ENCODE measurements at regions not wholly inside any gene's neighbourhood (a gene's known extent, or its start where the extent isn't known, plus 50 kb on each side); places are given as distances from the start of the nearest gene placed in this dataset.

GRCh38 chr20:57795342-57795697, 85.5 kb upstream of the PMEPA1 start:
- no peak for DNase-seq (ENCODE audit: low read depth in 1 of 2, low spot score in 1 of 2)
- no peak overlapping the region for H3K27ac ChIP-seq (replicated peaks)
- TF ChIP-seq REST (IDR thresholded peaks at IDR 0.05; ENCODE audit: insufficient replicate concordance, low read depth) = no peak
- TF ChIP-seq GABPA (IDR thresholded peaks at IDR 0.05; ENCODE audit: low read depth) = no peak
- TF ChIP-seq SPI1 (IDR thresholded peaks at IDR 0.05; ENCODE audit: borderline replicate concordance, low read depth) = no peak
- TF ChIP-seq CTCF (IDR thresholded peaks at IDR 0.05; ENCODE audit: insufficient read depth, low read length) = no peak
- no peak for TF ChIP-seq POLR2AphosphoS5 (IDR thresholded peaks at IDR 0.05; ENCODE audit: low read depth)
- no peak overlapping the region for H3K4me3 ChIP-seq (replicated peaks; ENCODE audit: insufficient read depth, low read length)
- no peaks in the 10 kb centered on the region for H3K27me3 ChIP-seq (ENCODE audit: insufficient read depth, poor library complexity, severe bottlenecking)

- Histone ChIP-seq H3K4me3 (replicated peaks; ENCODE audit: insufficient read depth, low read length) (no peak overlapping the region), H3K27me3 (ENCODE audit: insufficient read depth, poor library complexity, severe bottlenecking) (no peaks in the 10 kb centered on the region), H3K27ac (replicated peaks) (no peak overlapping the region)
- DNase-seq (ENCODE audit: low read depth in 1 of 2, low spot score in 1 of 2) = no peak
- TF ChIP-seq CTCF (IDR thresholded peaks at IDR 0.05; ENCODE audit: insufficient read depth, low read length) = no peak
- TF ChIP-seq POLR2AphosphoS5 (IDR thresholded peaks at IDR 0.05; ENCODE audit: low read depth) = no peak
- TF ChIP-seq SPI1 (IDR thresholded peaks at IDR 0.05; ENCODE audit: borderline replicate concordance, low read depth) = no peak
- no peak for TF ChIP-seq REST (IDR thresholded peaks at IDR 0.05; ENCODE audit: insufficient replicate concordance, low read depth)
- no peak for TF ChIP-seq GABPA (IDR thresholded peaks at IDR 0.05; ENCODE audit: low read depth)
Measured at GRCh38 chr20:57794600-57795341, 85.0 kb upstream of the PMEPA1 start.

- no peak for DNase-seq (ENCODE audit: low read depth in 1 of 2, low spot score in 1 of 2)
- no peak overlapping the region for H3K27ac ChIP-seq (replicated peaks)
- no peak for TF ChIP-seq POLR2AphosphoS5 (IDR thresholded peaks at IDR 0.05; ENCODE audit: low read depth)
- no peak for TF ChIP-seq GABPA (IDR thresholded peaks at IDR 0.05; ENCODE audit: low read depth)
- TF ChIP-seq CTCF (IDR thresholded peaks at IDR 0.05; ENCODE audit: insufficient read depth, low read length) = no peak
- no peak for TF ChIP-seq REST (IDR thresholded peaks at IDR 0.05; ENCODE audit: insufficient replicate concordance, low read depth)
- no peak for TF ChIP-seq SPI1 (IDR thresholded peaks at IDR 0.05; ENCODE audit: borderline replicate concordance, low read depth)
- no peaks in the 10 kb centered on the region for H3K27me3 ChIP-seq (ENCODE audit: insufficient read depth, poor library complexity, severe bottlenecking)
- H3K4me3 ChIP-seq (replicated peaks; ENCODE audit: insufficient read depth, low read length) = no peak overlapping the region
Measured at GRCh38 chr20:57794036-57794435, 84.2 kb upstream of the PMEPA1 start.
